Stimulated activated CD4-positive, alpha-beta T cell treated with anti-CD3 and anti-CD28 coated beads, Interleukin-12 subunit alpha, Interleukin-12 subunit beta, amount 100 ng/mL, for 24 hours (primary cell): ENCODE measurements at regions not wholly inside any gene's neighbourhood (a gene's known extent, or its start where the extent isn't known, plus 50 kb on each side); places are given as distances from the start of the nearest gene placed in this dataset.

Source experiments
- DNase-seq, 2 experiments: peaks; one replicate each; pipeline ENCODE4 v3.0.0-alpha.2; 2020; ENCODE audit warnings: low read depth in 2 of 2

DNA sequence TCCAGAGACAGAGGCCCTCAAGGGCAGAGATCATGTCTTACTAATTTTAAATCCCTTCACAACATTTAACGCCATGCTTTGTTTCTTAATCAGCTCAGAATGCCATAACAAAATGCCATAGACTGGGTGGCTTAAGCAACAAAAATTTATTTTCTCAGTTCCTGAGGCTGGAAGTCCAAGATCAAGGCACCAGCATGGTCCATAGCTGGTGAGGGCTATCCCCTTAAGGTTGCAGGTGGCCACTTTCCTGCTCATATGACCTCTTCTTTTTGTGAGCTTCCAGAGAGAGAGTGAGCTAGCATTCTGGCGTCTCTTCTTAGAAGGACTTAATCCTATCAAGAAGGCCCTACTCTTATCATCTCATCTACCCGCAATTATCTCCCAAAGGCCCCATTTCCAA, 470.3 kb downstream of the ZNF608 start:
- no peak for DNase-seq

DNA sequence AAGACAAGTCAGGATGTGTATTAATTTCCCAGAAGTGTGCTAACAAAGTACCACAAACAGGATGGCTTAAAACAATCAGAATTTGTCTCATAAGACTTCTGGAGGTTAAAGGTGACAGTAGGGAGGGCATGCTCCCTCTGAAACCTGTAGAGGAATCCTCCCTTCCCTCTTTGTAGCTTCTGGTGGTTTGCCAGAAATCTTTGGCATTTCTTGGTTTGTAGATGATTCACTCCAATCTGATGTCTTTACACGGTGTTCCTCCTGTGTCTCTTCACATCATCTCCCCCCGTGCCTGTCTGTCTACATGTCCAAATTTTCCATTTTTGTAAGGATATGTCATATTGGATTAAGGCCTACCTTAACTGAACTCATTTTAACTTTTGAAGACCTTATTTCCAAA, 471.5 kb downstream of the ZNF608 start:
- no peak for DNase-seq

DNA sequence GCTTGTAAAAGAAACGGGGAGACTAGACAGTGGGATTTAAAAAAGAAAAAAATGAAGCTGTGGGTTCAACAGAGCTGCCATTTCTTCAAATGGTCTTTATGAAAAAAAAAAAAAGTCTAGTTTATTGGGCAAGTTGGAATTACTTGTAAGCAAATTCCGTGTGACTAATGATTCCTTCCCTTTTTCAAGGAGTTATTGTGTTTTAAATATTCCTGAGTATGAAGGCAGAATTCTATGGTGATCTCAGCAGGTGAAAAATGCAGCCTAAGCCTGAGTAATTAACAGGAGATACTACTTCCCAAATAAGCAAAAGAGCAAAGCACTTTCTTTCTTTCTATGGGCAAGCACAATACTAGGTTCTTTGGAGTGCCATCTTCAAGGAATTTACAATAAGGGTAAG, 481.9 kb downstream of the ZNF608 start:
- DNase-seq, result no peak

DNA sequence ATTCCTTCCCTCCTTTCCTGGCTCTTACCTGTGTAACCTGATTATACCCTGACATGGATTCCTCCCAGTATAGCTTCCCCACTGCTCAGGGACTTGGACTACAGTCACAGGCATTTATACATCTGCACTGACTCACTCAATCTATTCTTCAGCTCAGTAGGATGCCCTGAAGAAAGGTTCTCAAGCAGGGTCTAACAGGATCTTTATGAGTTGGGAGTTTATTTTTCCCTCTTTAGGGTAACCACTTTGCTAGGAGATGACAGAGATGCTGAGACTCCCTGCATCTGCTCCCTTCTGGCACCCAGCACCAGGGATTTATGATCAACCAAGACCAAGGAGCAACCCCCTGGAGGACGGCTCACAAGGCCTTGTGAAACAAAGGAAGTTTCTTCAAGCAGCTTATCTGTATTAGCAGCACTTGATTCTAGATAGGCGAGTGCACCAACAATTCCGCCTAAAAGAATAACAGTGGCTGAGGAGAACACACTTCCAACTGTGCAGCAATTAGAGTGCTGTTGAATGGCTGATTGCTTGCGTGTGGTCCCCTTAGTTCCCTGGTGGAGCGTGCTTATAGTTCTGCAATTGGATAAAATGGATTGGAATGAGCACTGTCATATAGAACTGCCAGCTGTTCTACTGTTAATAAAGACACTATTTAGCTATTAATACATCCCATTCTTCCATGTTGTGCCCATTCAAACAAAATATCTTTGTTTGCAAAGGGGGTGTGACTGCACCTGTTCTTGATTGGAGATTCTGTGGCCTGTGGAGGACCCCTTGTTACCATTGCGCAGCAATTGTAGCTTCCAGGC, 482.6 kb downstream of the ZNF608 start:
- DNase-seq, result no peak

DNA sequence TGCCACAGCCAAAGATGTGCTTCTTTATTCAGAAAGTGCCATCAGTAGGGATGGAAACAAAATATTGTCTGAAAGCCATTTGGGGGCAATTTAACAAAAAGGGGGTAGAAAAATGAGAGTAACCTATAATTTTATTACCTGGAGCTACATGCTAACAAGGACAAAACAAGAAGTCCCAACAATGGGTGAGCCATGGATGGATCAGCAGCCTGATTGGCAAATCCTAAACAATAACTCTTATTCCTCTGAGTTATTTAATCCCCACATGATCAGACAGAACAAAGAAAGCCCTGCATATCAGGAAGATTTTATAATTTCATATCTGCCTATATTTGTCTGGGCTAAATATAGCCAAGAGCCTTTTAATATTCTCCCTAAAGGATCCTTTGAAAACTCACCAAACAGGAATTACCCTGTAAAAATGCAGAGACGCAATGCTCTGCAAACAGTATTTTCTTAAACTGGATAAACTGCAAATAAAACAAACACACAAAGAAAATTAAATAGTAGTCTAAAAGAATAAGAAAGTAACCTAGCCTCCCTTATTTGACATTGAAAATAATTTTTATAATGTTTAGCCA, 483.4 kb downstream of the ZNF608 start:
- no peak for DNase-seq

DNA sequence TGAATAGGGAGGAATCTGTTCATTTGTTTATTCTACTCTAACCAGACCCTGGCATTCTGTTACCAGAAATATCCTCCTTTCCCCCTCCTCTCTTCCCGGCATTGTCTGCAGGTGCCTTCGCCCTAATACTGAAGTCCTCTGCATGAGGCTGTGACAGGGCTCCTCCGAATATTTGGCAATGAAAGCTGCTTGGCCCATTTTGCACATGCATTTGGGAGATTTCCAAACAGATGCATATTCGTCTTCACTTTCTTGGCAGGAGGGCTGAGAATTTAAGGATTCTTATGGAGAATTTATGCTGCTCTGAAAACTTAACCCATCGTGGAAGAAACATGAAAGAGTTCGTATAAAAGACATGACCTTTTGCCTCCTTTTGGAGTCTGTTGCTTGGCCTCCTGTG, 484.0 kb downstream of the ZNF608 start:
- DNase-seq, result no peak

DNA sequence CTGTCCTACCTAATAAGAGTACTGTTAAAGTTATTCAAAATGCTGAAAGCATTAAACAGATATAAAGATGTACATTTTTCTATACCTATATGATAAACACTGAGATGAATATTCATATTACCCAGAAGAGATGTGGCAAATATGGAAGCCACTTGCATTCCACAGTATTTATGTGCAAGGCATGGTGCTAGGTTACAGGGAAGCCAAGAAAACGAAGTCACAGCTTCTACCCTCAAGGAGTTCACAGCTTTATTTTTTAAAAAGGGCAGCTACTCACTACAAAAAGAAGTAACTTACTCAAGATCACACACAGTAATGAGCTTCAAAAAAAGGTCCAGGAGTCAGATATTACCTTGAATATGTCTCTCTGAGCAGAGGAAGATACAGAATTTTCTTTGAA, 484.6 kb downstream of the ZNF608 start:
- no peak for DNase-seq

DNA sequence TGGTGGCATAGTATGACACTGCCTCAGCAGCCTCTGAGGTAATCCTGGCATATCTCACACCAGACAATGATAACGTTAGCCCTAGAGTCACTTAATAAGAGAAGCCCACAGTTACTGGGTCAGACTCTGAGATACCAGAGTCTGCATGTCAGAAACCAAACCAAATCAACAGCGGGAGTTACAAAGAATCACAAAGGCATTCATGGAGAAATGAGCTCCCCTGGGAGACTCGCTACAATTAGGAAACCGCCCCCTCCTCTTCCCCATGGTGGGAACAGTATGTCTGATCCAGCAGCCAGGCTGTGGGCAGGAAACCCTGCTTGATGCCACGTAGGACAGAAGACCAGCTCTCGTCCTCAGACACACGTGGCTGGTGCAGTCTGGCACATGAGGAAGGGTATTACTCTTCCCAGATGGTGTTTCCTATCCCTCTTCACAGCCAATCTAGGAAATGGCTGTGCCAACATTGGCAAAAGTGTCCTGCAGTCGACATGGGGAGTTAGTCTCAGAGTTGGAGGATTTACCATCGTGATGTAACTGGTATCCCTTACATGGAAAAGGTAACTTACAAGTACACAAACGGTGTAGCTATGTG, 485.4 kb downstream of the ZNF608 start:
- DNase-seq, result no peak

DNA sequence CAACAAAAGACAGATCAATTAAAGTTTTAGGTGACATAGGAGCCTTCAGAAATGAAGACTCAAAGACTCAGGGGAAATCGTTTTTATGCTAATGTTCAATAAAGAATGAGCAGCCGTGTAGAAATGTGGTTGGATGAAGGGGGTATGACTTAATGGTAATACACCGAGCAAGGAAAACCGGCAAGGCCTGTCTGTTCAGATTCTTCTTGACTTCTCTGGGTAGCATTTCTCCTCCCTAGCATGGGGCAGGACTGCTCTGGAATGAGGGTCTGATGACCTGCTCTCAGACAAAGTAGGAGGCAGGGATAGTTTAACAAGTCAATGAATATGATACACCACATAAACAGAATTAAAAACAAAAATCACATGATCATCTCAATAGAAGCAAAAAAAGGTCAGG, 487.4 kb downstream of the ZNF608 start:
- no peak for DNase-seq

DNA sequence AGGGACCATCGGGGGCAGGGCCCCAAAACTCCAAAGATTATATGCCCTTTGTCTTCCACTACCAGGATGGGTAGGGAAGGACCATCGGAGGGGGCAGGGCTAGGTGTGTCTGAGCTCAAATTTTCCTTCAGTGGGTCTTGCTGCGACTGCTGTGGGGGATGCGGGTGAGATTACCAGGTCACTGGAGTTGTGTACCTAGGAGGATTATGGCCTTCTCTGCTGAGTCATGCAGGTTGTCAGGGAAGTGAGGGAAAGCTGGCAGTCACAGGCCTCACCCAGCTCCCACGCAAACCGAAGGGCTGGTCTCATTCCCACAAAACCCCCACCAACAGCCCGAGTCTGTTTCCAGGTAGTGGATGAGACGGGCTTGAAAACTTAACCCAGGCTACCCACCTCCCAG, 489.4 kb downstream of the ZNF608 start:
- no peak for DNase-seq

DNA sequence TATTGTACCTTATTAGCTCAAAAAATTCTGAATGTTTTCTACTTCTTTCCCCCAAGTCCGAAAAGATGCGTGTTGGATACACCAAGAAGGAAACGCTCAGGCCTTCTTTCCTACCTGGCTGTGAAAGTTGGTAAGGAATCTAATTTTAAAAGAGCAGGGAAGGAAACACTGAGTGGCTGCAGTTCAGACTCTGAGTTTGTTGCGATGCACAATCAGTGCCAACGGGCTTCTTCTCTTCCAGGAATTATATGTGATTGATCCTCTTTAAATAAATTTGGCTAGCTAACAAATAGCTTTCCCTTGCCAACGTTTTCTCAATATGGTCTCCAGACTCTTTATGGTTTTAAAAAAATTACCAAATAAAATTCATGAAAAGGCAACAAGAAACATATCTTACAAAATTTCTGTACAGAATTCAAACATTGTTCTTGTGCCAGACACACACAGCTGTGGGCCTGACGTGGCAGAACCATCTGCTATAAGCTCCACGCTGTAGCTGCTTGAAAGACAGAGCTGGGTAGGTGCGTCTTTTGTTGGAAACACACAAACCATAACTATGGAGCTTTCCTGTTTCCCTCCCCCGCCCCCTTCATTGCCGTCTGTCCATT, 493.1 kb downstream of the ZNF608 start:
- DNase-seq, result no peak

DNA sequence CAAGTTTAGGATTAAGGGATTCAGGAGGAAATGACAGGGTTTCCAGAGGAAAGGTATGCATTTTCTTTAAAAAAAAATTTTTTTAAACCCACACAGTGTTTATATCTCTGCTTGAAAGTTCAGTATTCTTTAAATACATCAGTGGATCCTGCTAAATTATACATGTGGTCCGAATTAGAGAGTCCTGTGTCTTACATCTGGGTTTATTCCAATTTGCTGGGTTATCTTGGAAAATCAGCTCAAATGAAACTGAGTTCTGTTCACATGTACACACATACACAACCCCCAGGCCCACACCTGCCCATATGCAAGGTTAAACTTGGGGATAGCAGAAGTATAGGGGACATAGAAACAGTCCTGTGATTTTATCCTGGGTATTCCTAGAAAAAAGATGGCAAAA, 493.7 kb downstream of the ZNF608 start:
- no peak for DNase-seq

DNA sequence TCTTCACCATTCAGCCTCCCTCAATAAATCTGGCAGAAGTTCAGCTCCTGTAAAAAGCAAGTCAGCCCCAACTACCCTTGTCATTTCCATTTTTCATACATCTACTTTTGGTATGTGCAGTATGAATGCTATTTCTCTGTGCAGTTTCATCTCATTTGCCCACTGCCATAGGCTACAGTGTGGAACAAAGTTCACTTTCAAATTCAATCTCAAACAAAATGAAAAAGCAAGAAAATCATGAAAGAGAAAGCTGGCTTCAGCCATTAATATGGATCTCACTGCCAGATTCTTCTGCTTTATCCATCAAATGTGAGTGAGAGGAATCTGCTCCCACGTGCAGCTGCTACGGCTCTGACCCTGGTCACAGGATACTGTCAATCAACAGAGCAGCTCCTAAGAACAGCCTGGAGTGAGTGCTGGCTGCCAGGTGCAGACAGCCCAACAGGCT, 494.2 kb downstream of the ZNF608 start:
- DNase-seq, result no peak

DNA sequence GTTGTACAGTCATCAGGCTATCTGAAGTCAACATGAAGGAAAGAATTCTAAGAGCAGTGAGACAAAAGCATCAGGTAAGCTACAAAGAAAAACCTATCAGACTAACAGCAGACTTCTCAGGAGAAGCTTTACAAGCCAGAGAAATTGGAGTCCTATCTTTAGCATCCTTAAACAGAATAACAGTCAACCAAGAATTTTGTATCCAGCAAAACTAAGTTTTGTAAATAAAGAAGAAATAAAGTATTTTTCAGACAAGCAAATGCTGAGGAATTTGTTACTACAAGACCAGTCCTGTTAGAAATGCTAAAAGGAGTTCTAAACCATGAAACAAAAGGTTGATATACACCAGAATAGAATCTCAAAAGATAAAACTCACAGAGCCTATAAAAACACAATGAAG, 501.2 kb downstream of the ZNF608 start:
- no peak for DNase-seq

DNA sequence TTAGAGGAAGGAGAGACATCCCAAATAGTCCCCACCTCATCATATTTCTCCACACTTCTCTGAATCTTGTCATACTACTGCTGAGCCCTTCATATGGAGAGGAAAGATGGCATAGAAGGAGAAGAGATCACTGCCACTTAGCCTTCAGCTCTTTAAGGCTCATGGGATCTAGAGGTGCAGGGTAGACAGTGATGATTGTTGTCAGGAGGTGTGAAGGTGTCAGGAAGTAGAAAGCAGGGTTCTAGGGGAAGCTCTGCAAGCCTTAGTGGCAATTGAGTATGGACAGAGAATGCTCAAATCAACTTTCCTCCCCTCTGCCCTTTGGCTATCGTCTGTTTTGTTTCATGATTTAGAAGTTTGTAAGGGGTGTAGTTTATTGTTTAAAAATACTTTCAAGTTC, 505.7 kb downstream of the ZNF608 start:
- DNase-seq, result no peak

DNA sequence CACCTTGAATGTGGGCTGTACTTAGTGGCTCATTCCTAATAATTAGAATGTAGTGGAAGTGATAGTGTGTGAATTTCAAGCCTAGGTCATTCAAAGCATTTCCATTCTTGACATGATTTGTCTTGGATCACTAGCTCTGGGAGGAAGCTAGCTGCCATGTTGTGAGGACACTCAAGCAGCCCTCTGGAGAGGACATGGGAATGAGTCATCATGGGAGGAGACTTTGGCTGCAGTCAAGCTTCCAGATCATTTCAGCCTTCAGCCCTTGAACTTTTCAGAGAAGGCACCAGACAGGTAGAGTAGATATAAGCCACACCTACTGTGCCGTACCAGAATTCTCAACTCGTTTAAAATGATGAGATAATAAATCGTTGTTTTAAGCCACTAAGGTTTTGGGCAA, 506.9 kb downstream of the ZNF608 start:
- no peak for DNase-seq

DNA sequence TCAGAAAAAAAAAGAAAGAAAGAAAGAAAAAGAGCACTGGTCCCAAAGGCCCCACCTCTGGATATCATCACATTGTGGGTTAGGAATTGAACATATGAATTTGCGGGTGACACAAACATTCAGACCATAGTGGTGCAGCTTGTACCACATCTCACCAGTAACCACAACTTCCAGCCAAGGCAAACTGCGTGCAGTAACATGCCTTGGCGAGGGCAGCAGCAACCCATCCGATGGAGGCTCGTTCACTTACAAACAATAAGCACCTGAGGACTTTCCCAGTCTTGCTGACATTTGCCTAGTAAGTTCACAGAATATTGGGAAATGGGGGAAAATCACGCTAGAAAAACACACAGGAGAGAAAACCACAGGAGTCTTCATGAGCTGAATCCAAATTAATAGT, 508.1 kb downstream of the ZNF608 start:
- DNase-seq, result no peak

DNA sequence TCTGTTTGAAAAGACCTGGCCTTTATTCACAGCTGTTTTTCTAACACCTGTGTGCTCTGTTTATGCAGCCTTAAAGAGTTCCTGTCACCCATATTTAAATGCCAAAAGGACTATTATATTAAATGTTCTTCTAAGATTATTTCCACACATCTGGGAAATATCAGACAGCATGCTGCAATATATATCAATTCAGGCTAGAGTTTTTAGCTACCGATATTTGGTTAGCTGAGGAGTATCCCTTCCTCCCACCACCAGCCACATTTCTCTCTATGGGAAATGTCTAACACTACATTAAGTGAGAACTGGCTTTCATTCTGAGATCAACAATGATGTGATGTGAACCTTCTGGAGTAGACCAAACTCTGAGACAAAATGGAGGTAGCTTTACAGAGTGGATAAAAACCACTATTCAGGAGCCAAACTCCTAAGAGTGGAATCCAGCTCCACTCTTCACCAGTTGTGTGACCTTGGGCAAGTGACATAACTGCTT, 509.2 kb downstream of the ZNF608 start:
- DNase-seq, result no peak

DNA sequence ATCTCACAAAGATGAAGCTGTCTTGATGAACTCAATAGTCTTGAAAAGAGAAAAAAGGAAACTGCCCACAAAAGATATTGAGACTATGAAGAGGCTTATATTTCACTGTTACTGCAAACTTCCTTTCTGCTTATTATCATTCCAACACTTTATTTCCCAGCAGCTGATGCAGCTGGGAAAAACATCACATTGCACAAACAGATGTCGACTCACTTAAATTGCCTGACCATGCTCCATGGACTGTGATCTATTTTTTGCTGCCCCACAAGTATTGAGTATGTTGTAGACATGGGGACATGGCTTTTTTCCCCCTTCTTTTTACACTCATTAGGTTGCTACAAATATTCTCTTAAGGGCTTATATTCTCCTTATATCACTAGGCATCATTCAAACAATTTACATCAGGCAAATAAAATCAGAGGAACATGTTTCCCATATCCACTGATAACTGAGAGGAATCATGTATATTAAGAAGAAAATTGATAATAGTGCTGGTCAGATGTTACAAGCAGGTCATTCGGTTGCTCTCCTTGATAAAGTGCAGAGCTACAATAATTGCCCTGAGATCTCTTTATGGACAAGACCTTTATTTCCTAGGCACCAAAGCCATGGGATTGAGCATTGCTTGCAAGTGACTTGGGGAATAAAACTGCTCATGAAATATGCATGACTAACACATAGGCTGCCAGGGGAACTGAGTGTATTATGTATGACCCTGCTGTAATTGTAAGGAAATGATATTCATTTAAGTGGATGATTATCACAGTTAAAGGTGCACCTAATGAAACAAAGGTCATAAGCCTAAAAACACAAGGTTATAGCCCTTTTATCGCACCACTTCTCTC, 509.9 kb downstream of the ZNF608 start:
- DNase-seq, result no peak

DNA sequence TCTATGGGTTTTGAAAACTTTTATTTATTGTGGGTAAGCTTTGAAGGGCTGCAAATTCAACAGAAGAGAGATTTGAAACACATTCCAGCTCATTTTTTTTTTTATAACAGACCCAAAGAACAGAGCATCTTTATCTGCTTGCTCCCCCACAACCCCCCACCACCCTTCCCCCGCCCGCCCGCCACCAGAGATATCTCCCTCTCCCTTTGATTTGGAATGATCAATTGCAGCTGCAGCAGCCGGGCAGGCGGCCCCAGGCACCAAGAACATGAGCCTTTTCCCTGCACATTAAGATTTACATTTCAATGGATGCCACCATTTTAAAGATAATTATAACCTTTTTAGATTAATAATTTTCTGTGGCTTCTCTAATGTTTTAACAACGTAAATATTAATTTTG, 510.9 kb downstream of the ZNF608 start:
- no peak for DNase-seq

DNA sequence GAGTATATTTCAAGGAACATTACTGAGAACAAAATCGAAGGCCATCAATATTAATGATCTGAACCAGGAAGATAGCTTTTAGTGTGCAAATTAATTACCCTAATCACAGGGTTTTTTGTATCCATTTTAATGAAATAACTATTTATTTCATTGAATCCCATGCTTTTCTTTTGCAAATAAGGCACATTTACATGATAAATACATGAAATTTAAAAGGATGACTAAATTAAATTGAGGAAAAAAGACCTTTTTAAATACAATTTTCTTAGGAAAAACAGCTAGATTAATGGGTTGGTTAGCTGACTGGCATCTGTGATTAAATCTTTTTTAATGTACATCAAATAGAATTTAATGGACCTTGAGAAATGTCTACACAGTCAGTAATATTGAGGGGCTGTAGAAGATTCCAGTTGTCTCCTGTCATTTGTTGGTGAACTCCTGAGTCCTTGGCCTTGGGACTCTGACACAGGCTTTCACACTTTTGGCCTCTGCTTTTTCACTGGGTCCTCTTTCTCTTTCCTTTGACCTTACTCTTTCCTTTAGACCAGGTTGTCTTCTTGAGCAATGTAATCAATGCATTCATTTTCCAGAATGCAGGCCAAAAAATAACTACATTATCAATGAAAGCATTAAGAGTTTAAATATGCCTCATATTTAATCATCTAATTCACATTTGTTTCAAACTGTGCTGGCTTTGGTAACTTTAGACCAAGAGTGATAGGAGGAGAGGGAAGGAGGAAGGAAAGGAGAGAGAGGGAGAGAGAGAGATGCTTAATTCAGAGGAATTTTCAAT, 511.5 kb downstream of the ZNF608 start:
- DNase-seq, result no peak
